Nucleus accumbens (tissue), 56 donors: ENCODE measurements at regions not wholly inside any gene's neighbourhood (a gene's known extent, or its start where the extent isn't known, plus 50 kb on each side); places are given as distances from the start of the nearest gene placed in this dataset.
A peak's percentile ranks its signal among the peaks of the same experiment; 100 is the strongest.

Source experiments
- DNase-seq, 56 donors: peaks; one replicate each; lab custom pipeline; 2025; lab: John Stamatoyannopoulos, UW

GRCh38 chr2:126425943-126426342 lies 230.0 kb upstream of the GYPC start:
- DNase-seq = no peak

DNA sequence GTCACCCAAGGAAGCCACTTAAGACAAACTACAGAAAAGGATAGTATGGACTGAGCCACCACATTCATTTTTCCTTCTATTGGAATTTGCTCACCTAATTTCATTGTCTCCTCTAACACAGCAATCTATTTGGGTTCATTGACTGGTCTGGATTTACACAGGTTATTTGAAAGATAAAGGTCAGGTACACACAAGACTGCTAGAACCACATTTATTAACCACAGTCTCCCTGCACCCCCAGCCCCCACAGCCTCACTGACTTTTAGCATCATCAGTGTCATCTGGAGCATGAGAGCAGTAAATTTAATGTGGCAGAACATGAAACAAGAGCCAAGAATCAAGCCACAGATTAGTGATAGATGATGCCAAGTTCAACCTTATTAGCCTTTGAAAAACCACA lies 226.9 kb upstream of the GYPC start:
- no peak for DNase-seq

GRCh38 chr2:126431136-126431535 lies 224.8 kb upstream of the GYPC start:
- DNase-seq = no peak

GRCh38 chr2:126436411-126436810 lies 219.5 kb upstream of the GYPC start:
- no peak for DNase-seq

GRCh38 chr2:126437016-126437415 lies 218.9 kb upstream of the GYPC start:
- no peak for DNase-seq

DNA sequence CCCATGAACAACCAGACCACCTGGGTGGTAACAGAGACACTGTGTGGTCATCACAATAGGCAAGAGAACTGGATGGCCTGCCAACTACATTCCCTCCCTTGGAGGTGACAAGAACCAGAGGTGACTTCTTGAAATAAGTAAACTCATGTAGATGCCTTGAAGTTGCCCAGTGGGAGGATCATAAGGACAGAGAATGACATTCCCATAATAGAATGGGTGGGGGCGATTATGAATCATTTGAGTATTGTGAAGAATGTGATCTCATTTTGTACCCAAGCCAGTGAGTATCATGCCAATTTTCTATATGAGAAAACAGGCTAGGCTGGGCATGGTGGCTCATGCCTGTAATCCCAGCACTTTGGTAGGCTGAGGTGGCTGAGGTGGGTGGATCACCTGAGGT lies 211.4 kb upstream of the GYPC start:
- DNase-seq = peak in 1 of 56 donors; percentile 22

- DNase-seq = no peak
These were observed 209.8 kb upstream of the GYPC start for GRCh38 chr2:126446106-126446695.

DNA sequence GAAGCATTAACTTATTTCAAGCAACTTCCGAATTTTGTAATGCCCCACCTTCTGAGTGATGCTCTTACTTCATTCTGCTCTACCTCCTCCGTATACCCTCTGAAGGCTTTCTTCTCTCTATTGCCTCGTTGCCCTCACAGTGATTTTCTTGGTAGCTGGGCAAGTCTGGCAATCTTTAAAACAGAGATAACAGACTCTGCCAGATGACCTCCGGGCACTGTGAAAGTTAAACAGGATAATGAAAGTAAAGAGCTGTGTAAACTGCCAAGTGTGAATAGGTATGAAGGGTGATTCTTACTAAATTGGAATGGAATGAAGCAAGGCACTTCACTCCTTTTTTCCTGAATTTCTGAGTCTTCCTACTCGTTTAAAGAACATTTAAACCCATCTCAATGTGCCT lies 207.3 kb upstream of the GYPC start:
- no peak for DNase-seq

GRCh38 chr2:126449677-126450076 lies 206.3 kb upstream of the GYPC start:
- DNase-seq = no peak

GRCh38 chr2:126463892-126464674 lies 191.9 kb upstream of the GYPC start:
- no peak for DNase-seq

GRCh38 chr2:126467367-126468054 lies 188.4 kb upstream of the GYPC start:
- no peak for DNase-seq

- DNase-seq = no peak
These were observed 180.9 kb upstream of the GYPC start for GRCh38 chr2:126475031-126475430.

- DNase-seq = no peak
These were observed 179.3 kb upstream of the GYPC start for GRCh38 chr2:126476691-126477090.

- no peak for DNase-seq
These were observed 175.9 kb upstream of the GYPC start for GRCh38 chr2:126480033-126480432.

DNA sequence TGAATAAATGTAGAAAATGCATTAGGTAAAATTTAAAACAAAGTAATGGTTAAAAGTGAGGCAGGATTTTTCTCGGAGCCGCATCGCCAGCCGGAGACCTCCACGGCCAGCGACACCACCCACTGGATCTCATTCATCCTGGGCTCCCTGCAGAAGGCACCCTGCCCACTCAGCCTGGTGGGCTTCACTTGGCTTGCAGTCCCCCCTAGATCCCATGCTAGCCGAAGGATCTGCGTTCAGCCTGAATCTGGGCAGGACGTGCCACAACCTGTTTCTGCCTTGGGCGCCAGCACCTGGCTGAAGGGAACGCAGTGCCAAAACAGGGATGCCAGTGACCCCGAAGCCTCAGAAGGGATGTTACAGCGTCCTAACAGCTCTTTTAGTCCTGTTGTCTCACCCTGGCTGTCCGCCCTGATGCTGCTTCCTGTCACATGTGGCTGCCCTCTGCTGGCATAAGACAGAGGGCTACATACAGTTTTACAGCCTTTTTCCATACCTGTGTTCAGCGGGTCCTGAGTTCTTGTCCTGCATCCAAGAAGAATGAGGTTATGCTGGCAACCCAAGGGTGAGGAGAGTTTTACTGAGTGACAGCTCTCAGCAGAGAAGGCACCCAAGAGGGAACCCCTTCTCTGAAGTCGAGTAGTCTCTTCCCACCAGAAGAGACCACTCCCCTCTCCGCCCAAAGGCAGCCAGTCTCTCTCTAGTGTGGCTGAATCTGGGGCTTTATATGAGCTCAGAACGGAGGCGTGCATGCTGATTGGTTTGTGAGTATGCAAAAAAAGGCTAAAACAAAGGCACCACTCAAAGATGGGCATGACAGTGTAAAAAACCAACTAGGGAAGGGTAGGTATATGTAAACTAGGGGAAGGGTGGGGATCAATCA lies 173.1 kb upstream of the GYPC start:
- no peak for DNase-seq

DNA sequence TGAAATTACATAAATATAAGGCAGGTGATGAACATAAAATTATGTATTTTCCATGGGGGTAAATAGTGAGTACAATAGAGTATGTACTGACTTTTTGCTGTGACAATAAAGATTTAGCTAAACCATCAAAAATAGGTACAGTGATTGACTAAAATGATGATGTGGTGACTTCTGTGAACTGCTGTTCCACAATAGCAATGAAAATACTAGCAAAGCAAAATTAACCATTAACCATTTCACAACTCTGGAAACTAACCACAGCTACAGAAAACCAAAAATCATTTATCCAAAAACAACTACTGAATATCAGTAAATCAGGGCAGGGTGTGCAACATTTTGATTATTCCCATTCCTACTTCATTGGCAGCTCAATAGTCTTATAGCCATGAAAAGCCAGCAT lies 161.4 kb upstream of the GYPC start:
- DNase-seq = no peak

GRCh38 chr2:126495189-126495588 lies 160.8 kb upstream of the GYPC start:
- DNase-seq = no peak

DNA sequence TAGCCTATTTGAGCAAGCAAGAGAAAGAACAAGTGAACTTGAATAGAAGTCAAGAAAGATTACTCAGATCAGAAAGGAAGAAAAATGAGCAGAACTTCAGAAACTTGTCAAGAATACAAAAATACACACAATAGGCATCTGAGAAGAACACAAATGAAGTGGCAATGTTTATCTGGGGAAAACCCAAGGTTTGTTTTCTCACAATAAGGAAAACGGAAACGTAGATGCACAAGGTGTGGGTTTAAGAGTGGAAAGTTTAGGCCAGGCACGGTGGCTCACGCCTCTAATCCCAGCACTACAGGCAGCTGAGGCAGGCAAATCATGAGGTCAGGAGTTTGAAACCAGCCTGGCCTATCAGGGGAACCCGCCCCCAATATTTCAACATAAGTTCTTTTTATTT lies 159.5 kb upstream of the GYPC start:
- DNase-seq = no peak

GRCh38 chr2:126503476-126503875 lies 152.5 kb upstream of the GYPC start:
- DNase-seq = no peak

DNA sequence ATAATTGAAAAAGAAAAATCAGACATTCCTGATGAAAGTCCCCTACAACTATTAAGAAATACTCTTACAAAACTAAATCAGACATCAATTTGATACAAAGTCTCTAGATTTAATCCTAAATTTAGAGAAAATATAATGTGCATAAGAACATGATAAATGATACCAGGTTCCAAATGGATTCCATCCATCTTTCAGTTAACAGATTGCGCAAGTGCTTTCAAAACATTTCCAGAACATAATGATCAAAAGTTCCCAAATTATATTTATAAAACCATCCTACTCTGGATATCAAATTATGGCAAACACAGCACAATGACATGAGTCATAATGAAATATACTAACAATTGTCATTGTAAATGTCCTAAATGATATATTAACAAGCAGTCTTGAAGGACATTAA lies 151.0 kb upstream of the GYPC start:
- DNase-seq = no peak

- no peak for DNase-seq
These were observed 149.2 kb upstream of the GYPC start for GRCh38 chr2:126506786-126507185.
